GM12891 (cell line): ENCODE measurements at regions not wholly inside any gene's neighbourhood (a gene's known extent, or its start where the extent isn't known, plus 50 kb on each side); places are given as distances from the start of the nearest gene placed in this dataset.

Experiments used
- PAX5 ChIP-seq: IDR thresholded peaks from 2 replicates; pipeline ENCODE4 v1.6.1; 2011; ENCODE audit warnings: low read length, moderate library complexity, mild to moderate bottlenecking; ENCODE audit not compliant: insufficient read depth, severe bottlenecking
- POLR2A ChIP-seq: IDR thresholded peaks from 2 replicates; pipeline ENCODE4 v1.6.1; 2011; ENCODE audit warnings: low read depth, low read length, control low read depth
- POLR2AphosphoS5 ChIP-seq: IDR thresholded peaks from 2 replicates; pipeline ENCODE4 v1.6.1; 2011; ENCODE audit warnings: low read depth, low read length, control low read depth
- POU2F2 ChIP-seq: IDR thresholded peaks from 2 replicates; pipeline ENCODE4 v1.6.1; 2011; ENCODE audit warnings: low read depth, mild to moderate bottlenecking, control low read depth, low read length, moderate library complexity
- SPI1 ChIP-seq: IDR thresholded peaks from 2 replicates; pipeline ENCODE4 v1.6.1; 2011; ENCODE audit warnings: low read depth, low read length, control low read depth
- TAF1 ChIP-seq: IDR thresholded peaks from 2 replicates; pipeline ENCODE4 v1.6.1; 2011; ENCODE audit warnings: low read depth, low read length, control low read depth

- TF ChIP-seq POLR2A (no peak), TAF1 (no peak), POLR2AphosphoS5 (no peak), PAX5 (no peak), SPI1 (no peak), POU2F2 (no peak)
Observed at GRCh38 chr1:222117809-222118208, 375.9 kb upstream of the DUSP10 start.
